GM12801 (cell line): ENCODE measurements at regions not wholly inside any gene's neighbourhood (a gene's known extent, or its start where the extent isn't known, plus 50 kb on each side); places are given as distances from the start of the nearest gene placed in this dataset.

Experiments used
- CTCF ChIP-seq: IDR thresholded peaks from one replicate; pipeline ENCODE4 v1.5.1; 2011; ENCODE audit warnings: control low read depth; ENCODE audit not compliant: insufficient read length; ENCODE audit errors: extremely low read depth

DNA sequence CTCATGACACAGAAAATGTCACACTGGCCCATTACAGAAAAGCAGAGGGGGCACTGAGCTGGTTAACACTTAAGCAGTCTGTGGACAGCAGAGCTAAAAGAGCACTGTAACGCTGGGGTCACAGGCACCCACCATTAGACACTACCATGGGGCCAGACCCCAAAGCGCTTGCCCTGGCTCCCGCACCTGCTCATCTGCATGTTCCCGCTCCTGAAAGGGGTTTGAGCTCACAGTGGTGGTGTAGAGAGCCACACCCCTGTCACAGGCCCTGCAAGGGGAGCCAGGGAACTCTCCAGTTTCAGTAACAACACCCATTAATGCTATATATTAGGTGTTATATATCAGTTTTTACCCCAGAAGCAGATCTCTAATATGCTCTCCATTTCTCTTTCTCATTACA is 187.0 kb downstream of the ANKRD50 start:
- no peak for TF ChIP-seq CTCF

GRCh38 chr4:124526331-124526730 is 186.2 kb downstream of the ANKRD50 start:
- TF ChIP-seq CTCF = no peak

DNA sequence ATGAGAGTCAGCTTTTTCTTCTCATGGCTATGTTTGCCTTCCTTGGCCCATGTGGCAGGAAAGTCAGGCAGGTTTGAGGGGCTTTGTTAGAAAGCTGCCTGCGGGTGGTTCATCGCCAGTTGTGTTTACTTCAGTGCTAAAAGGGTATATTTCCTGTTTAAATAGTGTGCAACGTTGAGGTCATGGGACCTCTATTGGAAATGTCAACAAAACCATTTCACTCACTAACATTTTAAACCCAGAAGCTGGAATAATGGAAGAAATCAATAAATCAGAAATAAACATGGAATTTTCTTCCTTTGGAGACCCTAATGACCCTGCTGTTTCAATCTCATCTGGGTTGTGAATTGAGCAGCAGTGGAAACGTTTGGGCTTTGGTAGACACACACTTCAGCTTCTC is 185.8 kb downstream of the ANKRD50 start:
- no peak for TF ChIP-seq CTCF

DNA sequence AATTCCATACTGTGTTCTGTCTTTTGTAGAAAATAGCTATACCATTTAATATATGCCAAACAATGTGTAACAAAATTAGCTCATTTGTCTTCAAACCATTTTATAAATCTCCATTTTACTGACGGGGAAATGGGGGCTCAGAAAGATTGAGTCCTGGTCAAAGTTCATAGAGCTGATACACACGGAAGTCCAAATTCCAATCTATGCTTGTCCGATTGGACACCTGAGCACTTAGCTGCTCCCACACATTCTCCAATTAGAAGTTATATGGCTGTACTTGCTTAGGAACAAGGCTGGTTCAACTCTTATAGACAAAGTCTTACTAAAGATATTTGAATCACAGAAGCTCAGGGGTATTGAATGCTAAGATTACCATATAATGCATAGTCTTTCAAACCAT is 185.2 kb downstream of the ANKRD50 start:
- no peak for TF ChIP-seq CTCF

- TF ChIP-seq CTCF = no peak
These were observed 183.4 kb downstream of the ANKRD50 start for GRCh38 chr4:124529131-124529530.

DNA sequence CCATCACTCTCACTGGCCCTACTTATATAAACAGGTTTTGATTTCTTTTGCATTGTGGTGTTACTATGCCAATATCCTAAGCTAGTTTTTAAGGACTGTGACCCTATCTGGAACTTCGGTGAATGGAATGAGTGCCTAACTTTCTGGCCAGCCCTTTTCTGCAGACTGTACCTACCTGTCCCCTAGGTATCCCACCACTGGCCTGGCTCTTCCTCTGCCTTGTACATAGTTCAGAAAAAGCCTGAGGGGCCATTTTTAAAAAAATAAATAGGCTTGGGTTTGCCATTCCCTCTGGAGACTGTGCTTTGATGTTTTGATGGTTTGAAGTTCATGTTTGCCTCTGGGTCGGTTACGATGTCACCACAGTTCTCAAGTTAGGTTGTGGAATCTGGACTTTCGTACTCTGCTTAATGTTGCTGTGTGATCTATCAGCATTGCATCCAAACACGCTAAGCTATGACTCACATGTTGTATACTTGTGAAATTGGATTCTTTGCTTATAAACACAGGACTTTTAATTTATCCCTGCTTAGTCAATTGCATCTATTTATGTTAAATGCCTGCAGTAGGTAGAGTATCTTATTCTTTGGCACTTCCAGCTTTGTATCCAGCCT is 182.0 kb downstream of the ANKRD50 start:
- no peak for TF ChIP-seq CTCF

- TF ChIP-seq CTCF = no peak
These were observed 178.4 kb downstream of the ANKRD50 start for GRCh38 chr4:124534131-124534530.
